ENCODE measurements at regions not wholly inside any gene's neighbourhood (a gene's known extent, or its start where the extent isn't known, plus 50 kb on each side); places are given as distances from the start of the nearest gene placed in this dataset.
A peak's percentile ranks its signal among the peaks of the same experiment; 100 is the strongest.

GRCh38 chr12:65534238-65534841 is 255.9 kb downstream of the MSRB3 start:
- DNase-seq (no peak), ATAC-seq (no peak)
- no peak for TF ChIP-seq POLR2A (IDR thresholded peaks at IDR 0.05)
- TF ChIP-seq CTCF (IDR thresholded peaks at IDR 0.05): no peak
- WGBS, 2 donors: 39 to 47% methylated on average over 8 of the region's 8 CpGs
- H3K27me3 ChIP-seq: no peaks in the 10 kb centered on the region
- peak overlapping the region in 2 of 4 donors; percentile 45 to 79 for H3K27ac ChIP-seq
- H3K4me3 ChIP-seq: no peak overlapping the region
- H3K36me3 ChIP-seq (replicated peaks in 1 of 2; ENCODE audit: insufficient read depth in 1 of 2, low read depth in 2 of 2): no peaks in the 10 kb centered on the region
- intact Hi-C loops (cut with DNase I): no loop called here
- peaks cover 11% of the 10 kb centered on the region for H3K4me1 ChIP-seq
- H3K9me3 ChIP-seq: peaks cover 0 to 5% (median 0%) of the 10 kb centered on the region in 3 donors

DNA sequence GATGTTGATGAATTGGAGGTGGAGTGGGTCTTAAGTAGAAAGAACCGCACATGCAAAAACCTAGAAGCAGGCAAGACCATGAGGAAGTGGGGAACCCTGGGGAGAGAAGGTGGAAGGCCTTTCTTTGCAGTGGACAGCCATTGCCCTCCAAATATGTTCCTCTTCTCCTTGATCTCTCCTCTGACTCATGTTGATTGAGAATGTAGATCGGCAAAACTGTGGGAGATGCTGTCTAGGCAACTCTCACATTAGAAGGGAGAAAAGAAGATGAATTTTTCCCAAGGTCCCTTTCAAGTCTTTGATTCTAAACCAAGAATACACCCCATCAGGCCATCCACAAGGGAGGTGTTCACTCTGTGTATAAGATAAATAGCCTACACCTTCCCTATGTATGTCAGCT is 257.5 kb downstream of the MSRB3 start:
- ATAC-seq (no peak), DNase-seq (no peak)
- no peak overlapping the region for H3K27ac ChIP-seq
- WGBS, 2 donors: 90 to 97% methylated on average over 2 of the region's 2 CpGs
- no peaks in the 10 kb centered on the region for H3K27me3 ChIP-seq
- peaks cover 0 to 11% (median 0%) of the 10 kb centered on the region in 3 donors for H3K9me3 ChIP-seq
- intact Hi-C loops (cut with DNase I): no loop called here
- H3K4me3 ChIP-seq: no peak overlapping the region
- H3K4me1 ChIP-seq: peaks cover 11% of the 10 kb centered on the region
- TF ChIP-seq CTCF (IDR thresholded peaks at IDR 0.05): no peak
- no peak for TF ChIP-seq POLR2A (IDR thresholded peaks at IDR 0.05)
- no peaks in the 10 kb centered on the region for H3K36me3 ChIP-seq (replicated peaks in 1 of 2; ENCODE audit: insufficient read depth in 1 of 2, low read depth in 2 of 2)

- WGBS, 2 donors: 53 to 68% methylated on average over 3 of the region's 3 CpGs
- Histone ChIP-seq H3K4me1 (peaks cover 11% of the 10 kb centered on the region), H3K9me3 (peaks cover 0 to 11% (median 0%) of the 10 kb centered on the region in 3 donors), H3K27me3 (no peaks in the 10 kb centered on the region), H3K4me3 (no peak overlapping the region), H3K27ac (no peak overlapping the region), H3K36me3 (replicated peaks in 1 of 2; ENCODE audit: insufficient read depth in 1 of 2, low read depth in 2 of 2) (no peaks in the 10 kb centered on the region)
- DNase-seq: no peak
- intact Hi-C loops (cut with DNase I): no loop called here
- ATAC-seq: no peak
- no peak for TF ChIP-seq POLR2A (IDR thresholded peaks at IDR 0.05)
- no peak for TF ChIP-seq CTCF (IDR thresholded peaks at IDR 0.05)
Measured at GRCh38 chr12:65536351-65536750, 257.9 kb downstream of the MSRB3 start.

GRCh38 chr12:65536876-65537681 is 258.6 kb downstream of the MSRB3 start:
- H3K27me3 ChIP-seq: no peaks in the 10 kb centered on the region
- DNase-seq: peak in 2 of 4 donors; percentile 24 to 41
- 44 to 49% methylated on average over 6 of the region's 6 CpGs for WGBS, 2 donors
- no peak for TF ChIP-seq CTCF (IDR thresholded peaks at IDR 0.05)
- no peak for TF ChIP-seq POLR2A (IDR thresholded peaks at IDR 0.05)
- peaks cover 0 to 11% (median 0%) of the 10 kb centered on the region in 3 donors for H3K9me3 ChIP-seq
- peaks cover 11% of the 10 kb centered on the region for H3K4me1 ChIP-seq
- intact Hi-C loops (cut with DNase I): no loop called here
- ATAC-seq: peak; percentile 52
- H3K27ac ChIP-seq: no peak overlapping the region
- no peak overlapping the region for H3K4me3 ChIP-seq
- no peaks in the 10 kb centered on the region for H3K36me3 ChIP-seq (replicated peaks in 1 of 2; ENCODE audit: insufficient read depth in 1 of 2, low read depth in 2 of 2)

All from body of pancreas (tissue), 4 donors.